Panc1 (cell line): ENCODE measurements at regions not wholly inside any gene's neighbourhood (a gene's known extent, or its start where the extent isn't known, plus 50 kb on each side); places are given as distances from the start of the nearest gene placed in this dataset.

Experiments
- ATAC-seq: fragments of 200-7000 bp; cut with Tn5 transposase; 2 replicates; pipeline ENCODE4 v1.9.1; 2020; ENCODE audit warnings: mild to moderate bottlenecking, moderate library complexity
- BruUV-seq: library from RNA; stranded (reverse); fragments of 400-500 nt; replicated peaks from 2 replicates; lab custom pipeline; 2021; lab: Mats Ljungman, UMichigan
- CTCF ChIA-PET: fragments of 300-600 bp; sonication (Branson Sonifier 250); formaldehyde crosslinking; loops from one replicate; lab custom pipeline; 2022; ENCODE audit warnings: antibody characterized with exemption; lab: Charles Lee
- POLR2A ChIA-PET: fragments of 300-600 bp; sonication (Branson Sonifier 250); formaldehyde crosslinking; loops from one replicate; lab custom pipeline; 2022; ENCODE audit warnings: antibody characterized with exemption; lab: Charles Lee
- DNase-seq: peaks from one replicate; pipeline ENCODE4 v3.0.0-alpha.2; 2010; ENCODE audit warnings: low read depth, low spot score
- H3K27ac ChIP-seq: 2 replicates; pipeline ENCODE4 v1.5.1; 2011; ENCODE audit warnings: mild to moderate bottlenecking, low read length, inconsistent platforms
- H3K27me3 ChIP-seq: fragments of 200-500 bp; sonication (Bioruptor generic); 2 replicates; pipeline ENCODE4 v1.6.0; 2014; ENCODE audit warnings: low read length, inconsistent platforms; ENCODE audit not compliant: control insufficient read depth, insufficient read depth
- H3K36me3 ChIP-seq: fragments of 200-500 bp; sonication (Bioruptor generic); 2 replicates; pipeline ENCODE4 v1.5.1; 2014; ENCODE audit warnings: inconsistent platforms, mild to moderate bottlenecking, low read length, moderate library complexity; ENCODE audit not compliant: control insufficient read depth, insufficient read depth
- H3K4me1 ChIP-seq: 2 replicates; pipeline ENCODE4 v1.5.1; 2011; ENCODE audit warnings: inconsistent platforms, mild to moderate bottlenecking, low read length, moderate library complexity; ENCODE audit not compliant: control insufficient read depth, insufficient read depth
- H3K4me3 ChIP-seq, 2 experiments: 2 replicates each; pipeline ENCODE4 v1.5.1; 2011 to 2012; ENCODE audit warnings: low read depth in 2 of 2, low read length in 2 of 2, mild to moderate bottlenecking in 2 of 2, inconsistent platforms in 1 of 2, moderate library complexity in 1 of 2
- H3K9me3 ChIP-seq: fragments of 200-500 bp; sonication (Bioruptor generic); 2 replicates; pipeline ENCODE4 v1.5.1; 2014; ENCODE audit warnings: low read depth, mild to moderate bottlenecking, inconsistent platforms, low read length, moderate library complexity; ENCODE audit not compliant: control insufficient read depth, insufficient read depth
- POLR2AphosphoS5 ChIP-seq: IDR thresholded peaks from 2 replicates; pipeline ENCODE4 v1.6.1; 2012; ENCODE audit warnings: mild to moderate bottlenecking, low read depth, low read length, moderate library complexity
- REST ChIP-seq, 2 experiments: IDR thresholded peaks; 2 replicates each; pipeline ENCODE4 v1.6.1; 2011 to 2012; ENCODE audit warnings: low read depth in 2 of 2, control low read depth in 1 of 2, low read length in 1 of 2, mild to moderate bottlenecking in 1 of 2, moderate library complexity in 1 of 2; ENCODE audit not compliant: insufficient read depth in 1 of 2
- SIN3A ChIP-seq: IDR thresholded peaks from 2 replicates; pipeline ENCODE4 v1.6.1; 2012; ENCODE audit warnings: low read depth, mild to moderate bottlenecking, low read length, moderate library complexity, borderline replicate concordance; ENCODE audit not compliant: insufficient read depth
- TCF7L2 ChIP-seq: IDR thresholded peaks from 2 replicates; pipeline ENCODE4 v1.6.1; 2011; ENCODE audit warnings: mild to moderate bottlenecking, low read depth, low read length, inconsistent platforms
- in situ Hi-C: cut with HindIII; loops from 2 replicates; pipeline ENCODE4 v1.10.0; 2016; ENCODE audit warnings: low sequenced_read_pairs, low pct_unique_long_range_greater_than_20kb
- intact Hi-C: fragments of 100-400 bp; cut with micrococcal nuclease; formaldehyde crosslinking; loops from one replicate; pipeline ENCODE4 v1.10.0; 2022; ENCODE audit not compliant: unreplicated experiment

- BruUV-seq = no TSS peak
- peak overlapping the region; percentile 99 for H3K27ac ChIP-seq
- POLR2A ChIA-PET = interaction anchor here (1.0 kb wide), 1 partner anchor 157 kb away, joined by 9 read pairs; no protein-coding TSS in a partner anchor
- TF ChIP-seq SIN3A = no peak
- ATAC-seq (no peak), DNase-seq (no peak)
- CTCF ChIA-PET = interaction anchor here (0.6 kb wide), 2 partner anchors 13 to 19 kb away, joined by 4 to 9 read pairs; no protein-coding TSS in a partner anchor
- intact Hi-C loops = loop anchor here (10.0 kb wide), 1 partner anchor 52 kb away; no protein-coding TSS in a partner anchor
- peaks cover 43% of the 10 kb centered on the region for H3K4me1 ChIP-seq
- in situ Hi-C loops = no loop called here
- H3K4me3 ChIP-seq = no peak overlapping the region
- no peaks in the 10 kb centered on the region for H3K36me3 ChIP-seq
- H3K27me3 ChIP-seq = no peaks in the 10 kb centered on the region
- H3K9me3 ChIP-seq = no peaks in the 10 kb centered on the region
These were observed 159.7 kb upstream of the TBL1XR1 start for GRCh38 chr3:177356952-177357351.

GRCh38 chr3:177357352-177358090 is 160.2 kb upstream of the TBL1XR1 start:
- H3K36me3 ChIP-seq = no peaks in the 10 kb centered on the region
- peak; percentile 40 for ATAC-seq
- peaks cover 43% of the 10 kb centered on the region for H3K4me1 ChIP-seq
- DNase-seq = peak; percentile 45
- in situ Hi-C loops (no loop called here), intact Hi-C loops (loop anchor here (10.0 kb wide), 1 partner anchor 53 kb away; no protein-coding TSS in a partner anchor)
- no TSS peak for BruUV-seq
- H3K27ac ChIP-seq = peak overlapping the region; percentile 99
- ChIA-PET POLR2A (interaction anchor here (0.6 to 1.0 kb wide), 2 partner anchors 158 to 308 kb away, joined by 3 to 9 read pairs; no protein-coding TSS in a partner anchor), CTCF (interaction anchor here (0.6 kb wide), 1 partner anchor 14 kb away, joined by 4 read pairs; no protein-coding TSS in a partner anchor)
- H3K9me3 ChIP-seq = no peaks in the 10 kb centered on the region
- TF ChIP-seq REST (IDR thresholded peaks at IDR 0.05; ENCODE audit: insufficient read depth in 1 of 2, low read depth in 2 of 2, low read length in 1 of 2) = no peak
- TF ChIP-seq TCF7L2 = peak; percentile 85
- H3K4me3 ChIP-seq = peak overlapping the region in 1 of 2 experiments; percentile 21; a peak in 3 of 4 replicates
- H3K27me3 ChIP-seq = no peaks in the 10 kb centered on the region

- TF ChIP-seq POLR2AphosphoS5 (peak; percentile 47), TCF7L2 (no peak)
- DNase-seq (peak; percentile 85), ATAC-seq (peak; percentile 64)
- ChIA-PET POLR2A (interaction anchor here (0.6 to 0.8 kb wide), 3 partner anchors 161 to 307 kb away, joined by 3 read pairs; partner anchors contain the start of gene TBL1XR1), CTCF (no interaction called here)
- H3K4me1 ChIP-seq = peaks cover 48% of the 10 kb centered on the region
- H3K27ac ChIP-seq = peak overlapping the region; percentile 99
- TSS peak; percentile 86 for BruUV-seq
- peak overlapping the region in 1 of 2 experiments; percentile 52; a peak in 3 of 4 replicates for H3K4me3 ChIP-seq
- H3K27me3 ChIP-seq = no peaks in the 10 kb centered on the region
- H3K36me3 ChIP-seq = no peaks in the 10 kb centered on the region
- in situ Hi-C loops (no loop called here), intact Hi-C loops (loop anchor here (10.0 kb wide), 1 partner anchor 54 kb away; no protein-coding TSS in a partner anchor)
- no peaks in the 10 kb centered on the region for H3K9me3 ChIP-seq
These were observed 161.1 kb upstream of the TBL1XR1 start for GRCh38 chr3:177358091-177358976.
